MM.1S (cell line): ENCODE measurements at regions not wholly inside any gene's neighbourhood (a gene's known extent, or its start where the extent isn't known, plus 50 kb on each side); places are given as distances from the start of the nearest gene placed in this dataset.

Source experiments
- DNase-seq: peaks from one replicate; pipeline ENCODE4 v3.0.0-alpha.2; 2015
- H2AFZ ChIP-seq: fragments of 300-600 bp; sonication (generic); 2 replicates; pipeline ENCODE4 v1.6.0; 2016; ENCODE audit warnings: antibody characterized with exemption, low read length
- H3F3A ChIP-seq: fragments of 300-600 bp; sonication (generic); 2 replicates; pipeline ENCODE4 v1.6.1; 2016; ENCODE audit warnings: mild to moderate bottlenecking, antibody characterized with exemption, low read length, moderate library complexity, mixed read lengths; ENCODE audit not compliant: insufficient read depth
- H3K27ac ChIP-seq: fragments of 300-600 bp; sonication (generic); 2 replicates; pipeline ENCODE4 v1.5.1; 2016; ENCODE audit warnings: mild to moderate bottlenecking, low read length
- H3K27me3 ChIP-seq: fragments of 300-600 bp; sonication (generic); replicated peaks from 2 replicates; pipeline ENCODE4 v1.6.0; 2016; ENCODE audit warnings: low read length; ENCODE audit not compliant: insufficient read depth
- H3K36me3 ChIP-seq: fragments of 300-600 bp; sonication (generic); replicated peaks from 2 replicates; pipeline ENCODE4 v1.6.1; 2016; ENCODE audit warnings: mild to moderate bottlenecking, low read length, mixed read lengths; ENCODE audit not compliant: insufficient read depth
- H3K4me1 ChIP-seq: fragments of 300-600 bp; sonication (generic); 2 replicates; pipeline ENCODE4 v1.6.1; 2016; ENCODE audit warnings: low read length, mixed read lengths
- H3K4me2 ChIP-seq: fragments of 300-600 bp; sonication (generic); 2 replicates; pipeline ENCODE4 v1.6.0; 2016; ENCODE audit warnings: low read depth, low read length
- H3K4me3 ChIP-seq: fragments of 300-600 bp; sonication (generic); 2 replicates; pipeline ENCODE4 v1.5.1; 2016; ENCODE audit warnings: low read length, mixed read lengths
- H3K79me2 ChIP-seq: fragments of 300-600 bp; sonication (generic); 2 replicates; pipeline ENCODE4 v1.6.1; 2016; ENCODE audit warnings: mixed run types, low read length, mixed read lengths
- H3K9ac ChIP-seq: fragments of 300-600 bp; sonication (generic); 2 replicates; pipeline ENCODE4 v1.6.1; 2016; ENCODE audit warnings: low read length, mixed read lengths
- H3K9me2 ChIP-seq: fragments of 300-600 bp; sonication (generic); replicated peaks from 2 replicates; pipeline ENCODE4 v1.6.1; 2016; ENCODE audit warnings: mild to moderate bottlenecking, low read length, mixed read lengths; ENCODE audit not compliant: insufficient read depth
- H3K9me3 ChIP-seq: fragments of 300-600 bp; sonication (generic); replicated peaks from 2 replicates; pipeline ENCODE4 v1.6.1; 2016; ENCODE audit warnings: mild to moderate bottlenecking, low read length, mixed read lengths; ENCODE audit not compliant: insufficient read depth
- H4K20me1 ChIP-seq: fragments of 300-600 bp; sonication (generic); 2 replicates; pipeline ENCODE4 v1.6.1; 2016; ENCODE audit warnings: mild to moderate bottlenecking, low read length, moderate library complexity, mixed read lengths; ENCODE audit not compliant: insufficient read depth
- CTCF ChIP-seq: fragments of 300-600 bp; sonication (generic); IDR thresholded peaks from 2 replicates; pipeline ENCODE4 v1.5.1; 2016; ENCODE audit warnings: antibody characterized with exemption, low read length, mixed read lengths
- EZH2 ChIP-seq: fragments of 300-600 bp; sonication (generic); optimal IDR thresholded peaks from 2 replicates; pipeline ENCODE3; 2017; ENCODE audit warnings: low read depth, mild to moderate bottlenecking, antibody characterized with exemption, low read length, mixed read lengths
- EZH2phosphoT487 ChIP-seq: fragments of 300-600 bp; sonication (generic); IDR thresholded peaks from 2 replicates; pipeline ENCODE4 v1.6.1; 2018; ENCODE audit warnings: antibody characterized with exemption, low read length

- Histone ChIP-seq H3K27ac (no peak overlapping the region), H3K9me2 (no peaks in the 10 kb centered on the region), H3K9me3 (no peaks in the 10 kb centered on the region), H3K27me3 (no peaks in the 10 kb centered on the region), H2AFZ (no peak overlapping the region), H3F3A (no peaks in the 10 kb centered on the region), H3K4me1 (no peaks in the 10 kb centered on the region), H3K4me2 (no peak overlapping the region), H3K4me3 (no peak overlapping the region), H3K79me2 (no peaks in the 10 kb centered on the region), H3K36me3 (no peaks in the 10 kb centered on the region), H3K9ac (no peak overlapping the region), H4K20me1 (no peaks in the 10 kb centered on the region)
- TF ChIP-seq EZH2 (no peak), EZH2phosphoT487 (no peak), CTCF (no peak)
- DNase-seq = no peak
These were observed 146.1 kb upstream of the LPP start for GRCh38 chr3:188007897-188008296.

GRCh38 chr3:188008582-188009213 lies 145.3 kb upstream of the LPP start:
- TF ChIP-seq EZH2 = no peak
- TF ChIP-seq EZH2phosphoT487 = no peak
- no peak for TF ChIP-seq CTCF
- no peak overlapping the region for H3K27ac ChIP-seq

GRCh38 chr3:188010478-188010877 lies 143.5 kb upstream of the LPP start:
- Histone ChIP-seq H3K27me3 (no peaks in the 10 kb centered on the region), H3F3A (no peaks in the 10 kb centered on the region), H3K27ac (no peak overlapping the region), H3K4me1 (no peaks in the 10 kb centered on the region), H3K4me2 (no peak overlapping the region), H3K9me2 (no peaks in the 10 kb centered on the region), H3K4me3 (no peak overlapping the region), H3K9ac (no peak overlapping the region), H3K9me3 (no peaks in the 10 kb centered on the region), H4K20me1 (no peaks in the 10 kb centered on the region), H2AFZ (no peak overlapping the region), H3K79me2 (no peaks in the 10 kb centered on the region), H3K36me3 (no peaks in the 10 kb centered on the region)
- no peak for TF ChIP-seq EZH2
- no peak for TF ChIP-seq CTCF
- no peak for TF ChIP-seq EZH2phosphoT487
- DNase-seq = no peak

More at GRCh38 chr3:188008582-188009213, 145.3 kb upstream of the LPP start:
- no peaks in the 10 kb centered on the region for H3F3A ChIP-seq
- H4K20me1 ChIP-seq = no peaks in the 10 kb centered on the region
- no peak for DNase-seq
- no peaks in the 10 kb centered on the region for H3K9me3 ChIP-seq
- H3K36me3 ChIP-seq = no peaks in the 10 kb centered on the region
- no peak overlapping the region for H3K9ac ChIP-seq
- H3K27me3 ChIP-seq = no peaks in the 10 kb centered on the region
- H3K4me3 ChIP-seq = no peak overlapping the region
- no peaks in the 10 kb centered on the region for H3K79me2 ChIP-seq
- H3K4me2 ChIP-seq = no peak overlapping the region
- H3K4me1 ChIP-seq = no peaks in the 10 kb centered on the region
- H3K9me2 ChIP-seq = no peaks in the 10 kb centered on the region
- H2AFZ ChIP-seq = no peak overlapping the region
